ENCODE measurements at regions not wholly inside any gene's neighbourhood (a gene's known extent, or its start where the extent isn't known, plus 50 kb on each side); places are given as distances from the start of the nearest gene placed in this dataset.

DNA sequence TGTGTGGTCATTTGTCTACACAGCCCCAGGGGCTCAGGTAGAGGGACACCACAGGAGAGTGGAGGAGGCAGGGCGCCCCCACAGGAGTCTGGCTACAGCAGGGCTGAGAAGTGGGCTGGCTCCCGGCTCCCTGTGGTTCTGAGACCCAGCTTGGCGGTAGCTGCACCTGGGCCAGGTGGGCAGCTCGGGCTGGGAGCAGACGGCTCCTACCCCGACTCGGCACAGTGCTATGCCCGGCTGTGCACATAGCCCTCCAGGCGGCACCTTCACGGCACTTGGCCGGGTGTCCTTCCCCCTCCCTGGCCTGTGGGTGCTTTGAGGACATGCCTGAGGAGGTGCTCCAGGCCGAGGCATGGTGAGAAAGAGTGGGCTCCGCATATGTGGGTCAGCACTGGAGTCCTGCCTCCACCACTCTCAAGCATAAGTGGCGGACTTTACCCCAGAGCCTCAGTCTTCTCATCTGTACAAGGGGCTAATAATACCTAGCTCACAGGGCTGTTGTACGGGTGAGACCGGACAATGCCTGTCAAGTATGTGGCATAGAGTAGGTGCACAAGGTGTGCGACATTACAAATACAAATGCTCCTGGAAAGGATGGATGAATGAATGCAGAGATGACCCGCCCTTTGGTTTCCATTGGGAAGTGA, 50.1 kb upstream of the JPH3 start:
- H3K36me3 ChIP-seq (ENCODE audit: control insufficient read depth, insufficient read depth, low read length): no peaks in the 10 kb centered on the region
- no peak overlapping the region for H3K4me3 ChIP-seq (ENCODE audit: low read depth, low read length)
- DNase-seq: no peak
- H3K27ac Mint-ChIP-seq (ENCODE audit: unreplicated experiment): no peak overlapping the region
- no peaks in the 10 kb centered on the region for H3K27me3 ChIP-seq (replicated peaks; ENCODE audit: control insufficient read depth, insufficient read depth, low read length)
- ChIA-PET CTCF (interaction anchor here (0.8 to 2.1 kb wide), 2 partner anchors 9 to 84 kb away, joined by 3 to 8 read pairs; no protein-coding TSS in a partner anchor), POLR2A (no interaction called here)
- H3K4me1 ChIP-seq: no peaks in the 10 kb centered on the region
- H3K4me1 Mint-ChIP-seq (ENCODE audit: low read depth, unreplicated experiment): no peaks in the 10 kb centered on the region
- H3K36me3 Mint-ChIP-seq (ENCODE audit: insufficient read depth, unreplicated experiment): no peaks in the 10 kb centered on the region
- TF ChIP-seq, protein P1, sequence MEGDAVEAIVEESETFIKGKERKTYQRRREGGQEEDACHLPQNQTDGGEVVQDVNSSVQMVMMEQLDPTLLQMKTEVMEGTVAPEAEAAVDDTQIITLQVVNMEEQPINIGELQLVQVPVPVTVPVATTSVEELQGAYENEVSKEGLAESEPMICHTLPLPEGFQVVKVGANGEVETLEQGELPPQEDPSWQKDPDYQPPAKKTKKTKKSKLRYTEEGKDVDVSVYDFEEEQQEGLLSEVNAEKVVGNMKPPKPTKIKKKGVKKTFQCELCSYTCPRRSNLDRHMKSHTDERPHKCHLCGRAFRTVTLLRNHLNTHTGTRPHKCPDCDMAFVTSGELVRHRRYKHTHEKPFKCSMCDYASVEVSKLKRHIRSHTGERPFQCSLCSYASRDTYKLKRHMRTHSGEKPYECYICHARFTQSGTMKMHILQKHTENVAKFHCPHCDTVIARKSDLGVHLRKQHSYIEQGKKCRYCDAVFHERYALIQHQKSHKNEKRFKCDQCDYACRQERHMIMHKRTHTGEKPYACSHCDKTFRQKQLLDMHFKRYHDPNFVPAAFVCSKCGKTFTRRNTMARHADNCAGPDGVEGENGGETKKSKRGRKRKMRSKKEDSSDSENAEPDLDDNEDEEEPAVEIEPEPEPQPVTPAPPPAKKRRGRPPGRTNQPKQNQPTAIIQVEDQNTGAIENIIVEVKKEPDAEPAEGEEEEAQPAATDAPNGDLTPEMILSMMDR (IDR thresholded peaks at IDR 0.05; ENCODE audit: insufficient read depth in 1 of 2, low read depth in 1 of 2, low read length in 1 of 2, severe bottlenecking in 1 of 2, unreplicated experiment in 1 of 2): no peak
- H3K4me3 Mint-ChIP-seq (ENCODE audit: unreplicated experiment): no peak overlapping the region
- H3K9me3 Mint-ChIP-seq (ENCODE audit: unreplicated experiment): no peaks in the 10 kb centered on the region
- BruUV-seq (replicated peaks): no TSS peak
- peaks cover 4% of the 10 kb centered on the region for H3K27me3 Mint-ChIP-seq (ENCODE audit: insufficient read depth, unreplicated experiment)
- intact Hi-C loops (cut with micrococcal nuclease; ENCODE audit: unreplicated experiment): no loop called here
- H3K9me3 ChIP-seq: no peaks in the 10 kb centered on the region

DNA sequence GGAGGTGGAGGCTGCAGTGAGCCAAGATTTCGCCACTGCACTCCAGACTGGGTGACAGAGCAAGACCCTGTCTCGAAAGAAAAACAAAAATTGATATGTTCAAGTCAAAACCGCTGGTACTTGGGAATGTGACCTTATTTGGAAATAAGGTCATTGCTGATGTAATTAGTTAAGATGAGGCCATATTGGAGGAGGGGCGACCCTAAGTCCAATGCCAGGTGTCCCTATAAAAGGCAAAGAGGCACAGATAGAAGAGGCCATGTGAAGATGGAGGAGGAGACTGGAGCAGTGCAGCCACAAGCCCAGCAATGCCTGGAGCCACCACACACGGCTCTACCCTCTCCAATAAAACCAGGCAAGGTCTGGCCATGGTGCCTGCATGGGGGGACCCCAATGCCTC, 50.8 kb upstream of the JPH3 start:
- intact Hi-C loops (cut with micrococcal nuclease; ENCODE audit: unreplicated experiment): no loop called here
- TF ChIP-seq, protein P1 (IDR thresholded peaks at IDR 0.05; ENCODE audit: insufficient read depth in 1 of 2, low read depth in 1 of 2, low read length in 1 of 2, severe bottlenecking in 1 of 2, unreplicated experiment in 1 of 2): no peak
- Histone ChIP-seq H3K4me3 (ENCODE audit: low read depth, low read length) (no peak overlapping the region), H3K9me3 (no peaks in the 10 kb centered on the region), H3K36me3 (ENCODE audit: control insufficient read depth, insufficient read depth, low read length) (no peaks in the 10 kb centered on the region), H3K27me3 (replicated peaks; ENCODE audit: control insufficient read depth, insufficient read depth, low read length) (no peaks in the 10 kb centered on the region), H3K4me1 (no peaks in the 10 kb centered on the region)
- BruUV-seq (replicated peaks): no TSS peak
- no peaks in the 10 kb centered on the region for H3K36me3 Mint-ChIP-seq (ENCODE audit: insufficient read depth, unreplicated experiment)
- peaks cover 4% of the 10 kb centered on the region for H3K27me3 Mint-ChIP-seq (ENCODE audit: insufficient read depth, unreplicated experiment)
- POLR2A ChIA-PET: no interaction called here
- no peak overlapping the region for H3K27ac Mint-ChIP-seq (ENCODE audit: unreplicated experiment)
- CTCF ChIA-PET: interaction anchor here (0.6 to 2.1 kb wide), 4 partner anchors 17 to 84 kb away, joined by 5 to 8 read pairs (median 6); no protein-coding TSS in a partner anchor
- H3K4me3 Mint-ChIP-seq (ENCODE audit: unreplicated experiment): no peak overlapping the region
- no peak for DNase-seq
- no peaks in the 10 kb centered on the region for H3K9me3 Mint-ChIP-seq (ENCODE audit: unreplicated experiment)
- no peaks in the 10 kb centered on the region for H3K4me1 Mint-ChIP-seq (ENCODE audit: low read depth, unreplicated experiment)

DNA sequence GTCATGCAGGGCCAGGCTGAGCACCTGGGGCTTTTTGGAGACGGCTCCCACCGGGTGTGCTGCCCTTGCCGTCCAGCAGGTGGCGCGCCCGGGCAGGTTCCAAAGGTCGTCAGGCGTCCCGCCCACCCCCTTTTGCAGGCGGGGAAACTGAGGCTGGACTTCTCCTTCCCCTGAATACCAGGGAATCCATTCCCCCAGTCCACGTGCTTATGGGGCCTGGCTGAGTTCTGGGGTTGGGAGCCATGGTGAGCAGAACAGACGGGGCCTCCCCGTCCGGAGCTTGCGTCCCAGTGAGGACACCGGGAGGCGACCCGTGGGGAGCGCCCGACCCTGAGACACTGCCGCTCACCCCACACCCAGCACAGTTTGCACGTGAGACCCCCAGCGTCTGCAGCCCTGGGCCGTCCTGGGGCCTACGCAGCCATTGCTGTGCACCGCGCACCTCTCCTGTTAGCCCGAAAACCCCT, 51.8 kb upstream of the JPH3 start:
- H3K9me3 ChIP-seq: no peaks in the 10 kb centered on the region
- no peaks in the 10 kb centered on the region for H3K36me3 ChIP-seq (ENCODE audit: control insufficient read depth, insufficient read depth, low read length)
- H3K36me3 Mint-ChIP-seq (ENCODE audit: insufficient read depth, unreplicated experiment): no peaks in the 10 kb centered on the region
- DNase-seq: peak in 1 of 2 experiments; percentile 75
- H3K27me3 Mint-ChIP-seq (ENCODE audit: insufficient read depth, unreplicated experiment): peaks cover 4% of the 10 kb centered on the region
- CTCF ChIA-PET: interaction anchor here (0.8 to 1.1 kb wide), 2 partner anchors 21 to 85 kb away, joined by 6 to 7 read pairs; no protein-coding TSS in a partner anchor
- POLR2A ChIA-PET: no interaction called here
- no TSS peak for BruUV-seq (replicated peaks)
- TF ChIP-seq, protein P1 (IDR thresholded peaks at IDR 0.05; ENCODE audit: insufficient read depth in 1 of 2, low read depth in 1 of 2, low read length in 1 of 2, severe bottlenecking in 1 of 2, unreplicated experiment in 1 of 2): peak; percentile 94 to 98
- intact Hi-C loops (cut with micrococcal nuclease; ENCODE audit: unreplicated experiment): no loop called here
- 0 out of 2 replicates have a peak, but pooled peaks cover 3% of the 10 kb centered on the region for H3K4me1 ChIP-seq
- no peaks in the 10 kb centered on the region for H3K27me3 ChIP-seq (replicated peaks; ENCODE audit: control insufficient read depth, insufficient read depth, low read length)
- no peak overlapping the region for H3K4me3 ChIP-seq (ENCODE audit: low read depth, low read length)
- no peak overlapping the region for H3K4me3 Mint-ChIP-seq (ENCODE audit: unreplicated experiment)
- no peaks in the 10 kb centered on the region for H3K4me1 Mint-ChIP-seq (ENCODE audit: low read depth, unreplicated experiment)
- no peaks in the 10 kb centered on the region for H3K9me3 Mint-ChIP-seq (ENCODE audit: unreplicated experiment)
- peak overlapping the region; percentile 8 for H3K27ac Mint-ChIP-seq (ENCODE audit: unreplicated experiment)

All from Caco-2 (cell line).